ENCODE measurements at regions not wholly inside any gene's neighbourhood (a gene's known extent, or its start where the extent isn't known, plus 50 kb on each side); places are given as distances from the start of the nearest gene placed in this dataset.

GRCh38 chr6:164154588-164154987, 740.1 kb downstream of the QKI start:
- no TSS peak for BruUV-seq (replicated peaks)
- Mint-ChIP-seq H3K4me1 (ENCODE audit: low read depth, unreplicated experiment) (no peaks in the 10 kb centered on the region), H3K27ac (ENCODE audit: unreplicated experiment) (no peak overlapping the region), H3K27me3 (ENCODE audit: unreplicated experiment) (peaks cover 13% of the 10 kb centered on the region), H3K9me3 (ENCODE audit: low read depth, unreplicated experiment) (peaks cover 19% of the 10 kb centered on the region), H3K36me3 (ENCODE audit: insufficient read depth, unreplicated experiment) (no peaks in the 10 kb centered on the region), H3K4me3 (ENCODE audit: low read depth, unreplicated experiment) (no peak overlapping the region)
- DNase-seq = no peak
- intact Hi-C loops (cut with micrococcal nuclease; ENCODE audit: unreplicated experiment) = no loop called here
- CTCF ChIA-PET = no interaction called here
- no peak for TF ChIP-seq CTCF (IDR thresholded peaks at IDR 0.05; ENCODE audit: unreplicated experiment)

- CTCF ChIA-PET = no interaction called here
- Mint-ChIP-seq H3K4me3 (ENCODE audit: low read depth, unreplicated experiment) (no peak overlapping the region), H3K27me3 (ENCODE audit: unreplicated experiment) (peaks cover 11% of the 10 kb centered on the region), H3K4me1 (ENCODE audit: low read depth, unreplicated experiment) (no peaks in the 10 kb centered on the region), H3K36me3 (ENCODE audit: insufficient read depth, unreplicated experiment) (no peaks in the 10 kb centered on the region), H3K27ac (ENCODE audit: unreplicated experiment) (no peak overlapping the region), H3K9me3 (ENCODE audit: low read depth, unreplicated experiment) (peaks cover 14% of the 10 kb centered on the region)
- DNase-seq = no peak
- no TSS peak for BruUV-seq (replicated peaks)
- no peak for TF ChIP-seq CTCF (IDR thresholded peaks at IDR 0.05; ENCODE audit: unreplicated experiment)
- intact Hi-C loops (cut with micrococcal nuclease; ENCODE audit: unreplicated experiment) = no loop called here
Measured at GRCh38 chr6:164152611-164153010, 738.1 kb downstream of the QKI start.

- no peaks in the 10 kb centered on the region for H3K4me1 Mint-ChIP-seq (ENCODE audit: low read depth, unreplicated experiment)
Measured at GRCh38 chr6:164151161-164152120, 736.9 kb downstream of the QKI start.

GRCh38 chr6:164150232-164150631, 735.7 kb downstream of the QKI start:
- no TSS peak for BruUV-seq (replicated peaks)
- TF ChIP-seq CTCF (IDR thresholded peaks at IDR 0.05; ENCODE audit: unreplicated experiment) = no peak
- H3K4me3 Mint-ChIP-seq (ENCODE audit: low read depth, unreplicated experiment) = no peak overlapping the region
- DNase-seq = no peak
- CTCF ChIA-PET = no interaction called here
- intact Hi-C loops (cut with micrococcal nuclease; ENCODE audit: unreplicated experiment) = no loop called here
- no peaks in the 10 kb centered on the region for H3K36me3 Mint-ChIP-seq (ENCODE audit: insufficient read depth, unreplicated experiment)
- H3K27me3 Mint-ChIP-seq (ENCODE audit: unreplicated experiment) = no peaks in the 10 kb centered on the region
- peaks cover 7% of the 10 kb centered on the region for H3K9me3 Mint-ChIP-seq (ENCODE audit: low read depth, unreplicated experiment)
- H3K4me1 Mint-ChIP-seq (ENCODE audit: low read depth, unreplicated experiment) = no peaks in the 10 kb centered on the region
- no peak overlapping the region for H3K27ac Mint-ChIP-seq (ENCODE audit: unreplicated experiment)

More at GRCh38 chr6:164151161-164152120, 736.9 kb downstream of the QKI start:
- intact Hi-C loops (cut with micrococcal nuclease; ENCODE audit: unreplicated experiment) = no loop called here
- BruUV-seq (replicated peaks) = no TSS peak
- no peak overlapping the region for H3K4me3 Mint-ChIP-seq (ENCODE audit: low read depth, unreplicated experiment)
- no peak for DNase-seq
- H3K27me3 Mint-ChIP-seq (ENCODE audit: unreplicated experiment) = no peaks in the 10 kb centered on the region
- no peaks in the 10 kb centered on the region for H3K36me3 Mint-ChIP-seq (ENCODE audit: insufficient read depth, unreplicated experiment)
- no peak for TF ChIP-seq CTCF (IDR thresholded peaks at IDR 0.05; ENCODE audit: unreplicated experiment)
- CTCF ChIA-PET = no interaction called here
- peaks cover 8% of the 10 kb centered on the region for H3K9me3 Mint-ChIP-seq (ENCODE audit: low read depth, unreplicated experiment)
- H3K27ac Mint-ChIP-seq (ENCODE audit: unreplicated experiment) = no peak overlapping the region
